GDM1 (cell line): ENCODE measurements at regions not wholly inside any gene's neighbourhood (a gene's known extent, or its start where the extent isn't known, plus 50 kb on each side); places are given as distances from the start of the nearest gene placed in this dataset.
"Not testable (repeated sequence)": the region's sequence is repeated elsewhere in the genome, so short reads cannot be mapped to it uniquely, and the experiment has no call there.

ENCODE experiments used
- DNase-seq: peaks from one replicate; lab custom pipeline; 2025; lab: John Stamatoyannopoulos, UW

GRCh38 chr13:59230484-59231264 is 933.1 kb downstream of the DIAPH3 start:
- no peak for DNase-seq

GRCh38 chr13:59236309-59236919 is 927.3 kb downstream of the DIAPH3 start:
- DNase-seq, result no peak

GRCh38 chr13:59236944-59237343 is 926.8 kb downstream of the DIAPH3 start:
- DNase-seq, result no peak

GRCh38 chr13:59247171-59247570 is 916.6 kb downstream of the DIAPH3 start:
- no peak for DNase-seq

GRCh38 chr13:59250336-59251189 is 913.2 kb downstream of the DIAPH3 start:
- no peak for DNase-seq

GRCh38 chr13:59259165-59260000 is 904.3 kb downstream of the DIAPH3 start:
- DNase-seq, result no peak

GRCh38 chr13:59261928-59262488 is 901.7 kb downstream of the DIAPH3 start:
- peak; percentile 2 for DNase-seq

- no peak for DNase-seq
Measured at GRCh38 chr13:59263531-59263930, 900.2 kb downstream of the DIAPH3 start.

GRCh38 chr13:59266478-59267063 is 897.2 kb downstream of the DIAPH3 start:
- DNase-seq, result no peak

GRCh38 chr13:59269476-59269875 is 894.3 kb downstream of the DIAPH3 start:
- no peak for DNase-seq

- no peak for DNase-seq
Measured at GRCh38 chr13:59270327-59270726, 893.4 kb downstream of the DIAPH3 start.

GRCh38 chr13:59274958-59275727 is 888.6 kb downstream of the DIAPH3 start:
- DNase-seq, result no peak

GRCh38 chr13:59276436-59276835 is 887.3 kb downstream of the DIAPH3 start:
- no peak for DNase-seq

GRCh38 chr13:59277106-59277505 is 886.6 kb downstream of the DIAPH3 start:
- no peak for DNase-seq

GRCh38 chr13:59279028-59279427 is 884.7 kb downstream of the DIAPH3 start:
- no peak for DNase-seq

- no peak for DNase-seq
Measured at GRCh38 chr13:59279576-59279975, 884.2 kb downstream of the DIAPH3 start.

- no peak for DNase-seq
Measured at GRCh38 chr13:59280297-59280696, 883.4 kb downstream of the DIAPH3 start.

- no peak for DNase-seq
Measured at GRCh38 chr13:59281453-59281852, 882.3 kb downstream of the DIAPH3 start.

GRCh38 chr13:59292240-59292639 is 871.5 kb downstream of the DIAPH3 start:
- DNase-seq, result not testable (repeated sequence)

GRCh38 chr13:59299584-59299983 is 864.1 kb downstream of the DIAPH3 start:
- no peak for DNase-seq
